NCI-H128 (cell line): ENCODE measurements at regions not wholly inside any gene's neighbourhood (a gene's known extent, or its start where the extent isn't known, plus 50 kb on each side); places are given as distances from the start of the nearest gene placed in this dataset.
"Not testable (repeated sequence)": the region's sequence is repeated elsewhere in the genome, so short reads cannot be mapped to it uniquely, and the experiment has no call there.

Experiments used
- DNase-seq: peaks from one replicate; lab custom pipeline; 2025; ENCODE audit not compliant: unreplicated experiment; lab: John Stamatoyannopoulos, UW

DNA sequence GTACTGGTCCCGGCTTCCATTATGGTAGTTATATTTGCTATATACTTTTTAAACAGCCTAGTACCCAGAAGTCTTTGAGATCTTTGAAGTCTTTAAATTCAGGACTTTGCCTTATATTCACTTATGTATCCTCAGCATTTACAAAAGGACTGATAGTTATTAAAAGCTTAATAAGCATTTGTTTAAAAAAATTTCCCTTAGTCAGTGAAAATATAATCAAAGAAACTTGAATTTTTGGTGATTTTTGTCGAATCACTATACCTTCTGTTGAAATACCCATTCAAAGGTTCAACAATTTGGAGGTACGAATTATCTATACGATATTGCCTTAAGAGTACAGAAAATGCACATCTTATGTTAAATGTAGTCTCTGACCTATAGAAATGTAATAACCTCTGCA lies 721.4 kb downstream of the NSUN3 start:
- no peak for DNase-seq

DNA sequence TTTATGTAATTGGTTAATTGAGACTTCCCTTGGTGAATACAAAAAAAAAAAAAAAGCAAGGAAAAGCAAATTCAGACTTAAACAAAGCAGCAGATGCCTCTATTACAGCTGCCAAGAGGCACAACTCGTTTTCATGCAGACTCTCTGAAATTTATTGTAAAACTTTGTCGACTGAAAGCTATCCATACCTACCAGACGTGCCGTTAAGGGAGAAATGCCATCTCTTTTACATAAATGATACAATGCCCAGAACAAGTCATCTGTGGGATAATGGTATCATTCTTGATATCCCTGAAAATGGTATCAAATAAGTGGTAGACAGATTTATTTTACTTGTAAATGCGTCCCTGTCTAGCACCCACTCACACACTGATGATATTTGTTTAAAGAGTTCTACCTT lies 724.2 kb downstream of the NSUN3 start:
- DNase-seq, result no peak

DNA sequence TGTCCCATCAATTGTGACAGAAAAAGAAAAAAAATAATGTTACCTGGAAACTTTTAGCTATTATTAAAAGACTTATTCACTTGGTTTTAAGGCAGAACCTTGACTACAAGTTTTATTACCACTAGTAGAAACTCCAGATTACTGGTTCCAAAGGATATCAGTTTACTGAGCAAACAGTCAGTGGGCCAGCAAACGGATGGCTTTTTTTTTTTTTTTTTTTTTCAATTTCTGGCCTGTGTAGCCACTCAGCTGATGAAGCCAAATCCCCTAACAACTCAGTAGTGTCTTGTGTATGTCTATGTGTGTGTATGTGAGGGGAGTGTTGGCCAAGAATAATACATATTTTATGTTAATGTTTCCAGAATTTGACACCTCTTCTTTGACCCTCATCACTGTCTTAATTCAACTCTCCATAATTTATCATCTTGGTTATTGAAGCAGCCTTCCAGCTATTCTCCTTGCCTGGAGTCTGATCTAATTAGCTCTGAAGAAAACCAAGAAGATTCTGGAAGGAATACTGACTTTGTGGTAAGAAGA lies 724.9 kb downstream of the NSUN3 start:
- no peak for DNase-seq

DNA sequence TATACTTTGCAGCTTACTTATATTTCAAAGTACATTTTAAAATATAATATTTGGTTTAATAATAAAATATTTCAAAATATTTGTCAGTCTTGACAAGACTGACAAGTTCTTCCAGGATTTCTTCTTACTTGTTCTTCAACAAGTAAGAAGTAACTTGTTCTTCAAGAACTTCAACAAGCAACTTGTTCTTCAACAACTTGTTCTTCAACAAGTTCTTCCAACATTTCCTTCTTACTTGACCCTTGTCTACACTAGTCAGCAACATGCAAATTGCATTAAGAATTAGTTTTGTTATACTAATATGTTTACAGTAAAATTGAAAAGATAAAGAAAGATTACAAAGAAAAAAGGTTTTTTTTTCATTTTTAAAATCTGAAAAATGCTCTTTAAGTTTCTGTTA lies 731.7 kb downstream of the NSUN3 start:
- DNase-seq, result no peak

GRCh38 chr3:94799420-94800060 lies 736.7 kb downstream of the NSUN3 start:
- DNase-seq, result no peak

DNA sequence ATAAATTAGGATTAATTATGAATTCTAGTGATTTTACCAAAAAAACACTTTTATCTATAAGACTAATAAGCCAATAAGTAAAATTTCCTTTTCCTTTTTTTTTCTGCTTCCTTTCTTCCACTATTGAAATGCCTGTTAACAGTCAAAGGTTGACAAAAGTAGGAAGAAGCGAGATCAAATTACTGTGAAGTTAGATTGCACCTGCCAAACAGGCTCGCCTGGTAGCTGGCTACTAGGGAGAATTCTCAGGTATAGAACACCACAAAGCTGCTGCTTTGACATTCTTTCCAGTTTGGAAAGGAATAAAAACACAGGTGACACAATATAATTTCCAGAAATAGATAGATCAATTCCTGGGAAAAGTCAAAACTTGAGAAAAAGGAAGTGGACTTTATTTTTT lies 749.0 kb downstream of the NSUN3 start:
- DNase-seq, result no peak

GRCh38 chr3:94821241-94821640 lies 758.4 kb downstream of the NSUN3 start:
- no peak for DNase-seq

DNA sequence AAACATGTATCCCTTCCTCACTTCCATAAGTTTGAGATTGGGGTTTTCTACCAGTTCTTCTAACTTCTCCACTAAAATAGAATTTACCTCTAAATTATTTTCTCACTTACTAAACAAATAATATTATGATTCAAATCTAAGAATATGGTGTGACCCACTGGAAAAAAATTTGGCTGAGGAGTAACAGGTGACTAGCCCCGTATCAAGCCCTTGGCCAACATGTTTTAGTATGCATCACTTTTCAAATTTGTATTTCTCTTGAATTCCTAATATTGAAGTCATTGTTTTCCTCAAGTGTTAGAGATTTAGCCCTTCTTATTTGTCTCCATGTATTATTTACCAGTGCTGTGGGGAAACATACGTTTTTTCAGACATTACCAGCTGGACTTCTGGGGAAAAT lies 759.4 kb downstream of the NSUN3 start:
- no peak for DNase-seq

DNA sequence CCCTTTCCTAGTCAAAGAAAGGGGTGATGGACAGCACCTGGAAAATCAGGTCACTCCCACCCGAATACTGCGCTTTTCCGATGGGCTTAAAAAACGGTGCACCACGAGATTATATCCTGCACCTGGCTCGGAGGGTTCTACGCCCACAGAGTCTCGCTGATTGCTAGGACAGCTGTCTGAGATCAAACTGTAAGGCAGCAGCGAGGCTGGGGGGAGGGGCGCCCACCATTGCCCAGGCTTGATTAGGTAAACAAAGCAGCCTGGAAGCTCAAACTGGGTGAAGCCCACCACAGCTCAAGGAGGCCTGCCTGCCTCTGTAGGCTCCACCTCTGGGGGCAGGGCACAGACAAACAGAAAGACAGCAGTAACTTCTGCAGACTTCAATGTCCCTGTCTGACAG lies 783.4 kb downstream of the NSUN3 start:
- DNase-seq, result not testable (repeated sequence)

DNA sequence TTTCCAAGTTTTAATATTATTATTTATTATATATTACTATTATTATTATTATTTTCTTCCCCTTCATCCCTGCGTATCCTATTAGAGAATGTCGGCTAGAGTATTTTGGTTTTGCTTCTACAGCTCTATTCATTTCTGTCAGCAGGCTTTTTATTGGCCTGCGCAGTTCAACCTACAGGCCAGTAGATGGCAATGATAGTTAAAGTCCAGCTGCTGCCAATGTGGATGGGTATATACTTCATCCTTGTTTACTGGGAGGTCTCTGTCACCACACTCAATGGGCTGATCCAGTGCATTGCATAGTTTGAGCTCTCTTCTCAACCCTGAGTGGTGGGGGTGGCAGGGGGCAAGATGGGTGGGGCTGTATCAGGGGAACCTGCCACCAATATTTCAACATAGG lies 799.8 kb downstream of the NSUN3 start:
- DNase-seq, result no peak

DNA sequence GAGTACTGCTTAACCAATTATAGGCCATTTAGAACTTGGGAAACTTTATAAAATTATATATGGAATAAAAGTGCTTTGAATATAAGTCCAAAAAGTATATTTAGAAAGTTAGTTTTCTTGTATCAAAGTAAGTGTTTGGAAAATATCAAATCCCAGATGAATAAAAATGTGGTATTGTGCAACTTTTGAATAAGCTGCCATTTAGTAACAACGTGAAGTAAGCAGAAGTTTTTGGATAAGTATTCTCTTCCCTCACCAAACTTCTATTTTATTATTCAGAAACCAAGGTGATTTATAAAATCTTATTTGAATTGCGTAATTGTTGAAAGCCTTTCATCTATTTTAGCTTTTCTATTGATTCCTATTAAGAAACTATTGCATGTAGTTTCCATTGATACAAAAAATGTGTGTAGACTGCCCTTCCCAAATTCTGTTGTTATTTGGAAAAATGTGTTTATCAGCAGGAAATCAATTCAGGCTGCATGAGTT lies 806.2 kb downstream of the NSUN3 start:
- no peak for DNase-seq

- DNase-seq, result no peak
These were observed 810.9 kb downstream of the NSUN3 start for GRCh38 chr3:94873751-94874150.

DNA sequence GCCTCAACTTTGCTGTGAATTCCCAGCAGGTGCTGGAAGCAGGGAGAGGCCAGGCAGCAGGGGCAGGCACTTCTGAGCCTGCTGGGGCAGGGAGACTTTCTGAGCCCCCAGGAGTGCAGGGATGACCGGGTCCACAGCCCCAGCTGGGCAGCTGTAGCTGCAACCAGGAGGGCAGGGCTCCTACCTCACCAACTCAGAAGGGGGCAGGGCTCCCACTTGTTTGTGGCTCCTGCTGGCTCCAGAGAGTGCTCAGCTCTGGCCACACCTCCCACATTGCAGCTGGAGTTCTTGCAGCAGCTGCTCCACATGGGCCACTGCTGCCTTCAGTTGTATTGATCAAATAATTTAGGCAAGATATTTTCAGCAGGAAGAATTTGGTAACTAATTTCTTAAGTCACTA lies 812.3 kb downstream of the NSUN3 start:
- no peak for DNase-seq

DNA sequence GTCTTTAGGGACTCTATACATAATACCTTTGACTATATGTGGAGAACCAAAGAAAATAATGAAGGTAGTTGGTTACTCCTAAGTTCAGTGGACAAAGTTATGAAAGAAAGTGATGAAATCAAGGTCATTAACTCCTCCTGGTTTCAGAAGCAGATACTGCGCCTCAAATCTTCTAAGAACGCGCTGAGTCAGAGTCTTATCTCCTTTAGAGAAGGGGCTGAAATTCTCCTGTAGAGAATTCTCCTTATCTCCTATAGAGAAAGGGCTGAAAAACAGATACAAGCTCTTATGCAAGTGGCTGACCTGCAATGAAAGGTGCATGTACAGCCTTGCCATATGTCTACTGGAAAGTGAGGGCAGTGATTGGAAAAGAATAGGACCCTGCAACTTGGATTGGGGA lies 824.2 kb downstream of the NSUN3 start:
- no peak for DNase-seq

DNA sequence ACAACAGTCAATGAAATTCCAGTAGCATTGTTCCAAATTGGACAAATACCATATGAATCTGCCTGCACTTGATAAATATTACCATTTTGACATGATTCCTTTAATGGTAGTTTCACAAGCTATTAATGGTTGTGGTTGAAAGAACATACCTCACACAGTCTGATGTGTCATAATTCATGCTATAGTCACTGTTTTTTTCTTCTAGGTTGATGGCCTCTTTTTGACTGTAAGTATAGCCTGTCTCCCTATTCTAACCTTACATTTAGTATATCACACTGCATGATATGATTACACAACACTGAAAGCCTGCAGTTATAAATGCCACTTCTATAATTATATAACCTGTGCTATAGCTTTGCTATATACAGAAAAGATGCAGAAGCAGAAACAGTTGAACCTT lies 834.1 kb downstream of the NSUN3 start:
- no peak for DNase-seq

GRCh38 chr3:94904156-94904674 lies 841.4 kb downstream of the NSUN3 start:
- DNase-seq, result no peak

DNA sequence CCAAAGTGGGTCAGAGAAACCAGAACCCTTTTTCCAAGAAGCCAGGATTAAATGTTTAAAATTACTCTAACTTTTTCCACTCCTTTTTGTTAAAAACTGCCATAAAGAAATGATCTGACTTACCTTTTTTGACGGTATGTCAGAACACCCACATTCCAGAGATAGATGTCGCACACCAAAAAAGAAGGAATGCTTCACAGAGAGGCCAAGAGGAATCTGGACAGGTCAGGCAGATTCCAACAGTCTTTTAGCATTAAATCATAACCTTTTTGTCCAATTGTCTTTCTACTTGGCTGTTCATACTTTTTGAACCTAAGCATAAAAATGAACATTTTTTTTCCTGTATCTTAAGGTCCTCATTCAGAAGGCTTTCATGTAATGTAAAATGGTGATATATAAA lies 846.9 kb downstream of the NSUN3 start:
- no peak for DNase-seq

DNA sequence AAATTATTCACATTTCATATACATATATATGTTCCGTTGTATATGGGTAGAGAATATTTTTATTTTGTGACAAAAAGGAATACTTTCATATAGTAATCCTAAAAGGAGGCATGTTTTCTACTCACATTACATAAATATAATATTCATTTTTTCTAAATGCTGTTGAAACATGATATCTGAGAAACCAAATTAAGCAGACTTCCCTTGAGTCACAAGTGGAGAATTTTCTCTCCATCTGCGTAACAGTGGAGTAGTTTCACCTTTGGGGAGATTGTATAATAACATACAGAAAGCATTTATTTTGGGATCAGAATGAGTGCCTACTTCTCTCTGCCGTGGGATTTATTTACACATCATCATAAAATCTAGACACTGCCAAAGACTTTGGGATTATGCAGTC lies 849.8 kb downstream of the NSUN3 start:
- DNase-seq, result no peak

DNA sequence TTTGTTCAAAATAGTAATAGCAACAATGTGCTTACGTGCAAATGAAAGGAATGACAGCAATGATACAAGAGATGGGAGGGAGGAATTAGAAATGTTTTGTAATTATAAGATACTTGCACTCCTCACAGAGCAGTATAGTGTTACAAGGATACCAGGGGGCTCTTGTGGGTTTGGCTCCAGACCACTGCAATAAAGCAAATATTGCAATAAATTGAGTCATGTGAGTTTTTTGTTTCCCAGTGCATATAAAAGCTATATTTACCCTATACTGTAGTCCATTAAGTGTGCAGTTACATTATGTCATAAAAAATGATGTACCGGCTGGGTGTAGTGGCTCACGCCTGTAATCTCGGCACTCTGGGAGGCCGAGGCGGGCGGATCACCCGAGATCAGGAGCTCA lies 864.3 kb downstream of the NSUN3 start:
- DNase-seq, result no peak

DNA sequence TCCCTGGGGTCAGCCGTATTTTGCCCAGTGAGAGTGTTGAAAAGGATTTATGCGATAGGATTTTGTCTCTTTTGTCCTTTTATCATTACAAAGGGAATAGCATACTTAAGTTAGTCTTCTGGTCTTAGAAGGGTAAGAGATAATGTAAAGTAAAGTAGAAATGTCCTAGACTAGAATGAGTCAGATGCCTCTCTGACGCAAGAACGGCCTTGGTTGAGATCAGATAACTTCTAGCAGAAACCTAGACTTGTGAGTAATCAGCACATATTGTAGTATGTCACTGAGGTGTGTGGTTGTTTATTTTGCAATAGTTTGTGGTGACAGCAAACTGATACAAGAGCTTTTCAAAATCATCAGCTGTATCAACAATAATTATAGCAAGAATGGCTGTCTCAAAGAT lies 866.1 kb downstream of the NSUN3 start:
- no peak for DNase-seq

- DNase-seq, result no peak
These were observed 873.1 kb downstream of the NSUN3 start for GRCh38 chr3:94935738-94936580.

DNA sequence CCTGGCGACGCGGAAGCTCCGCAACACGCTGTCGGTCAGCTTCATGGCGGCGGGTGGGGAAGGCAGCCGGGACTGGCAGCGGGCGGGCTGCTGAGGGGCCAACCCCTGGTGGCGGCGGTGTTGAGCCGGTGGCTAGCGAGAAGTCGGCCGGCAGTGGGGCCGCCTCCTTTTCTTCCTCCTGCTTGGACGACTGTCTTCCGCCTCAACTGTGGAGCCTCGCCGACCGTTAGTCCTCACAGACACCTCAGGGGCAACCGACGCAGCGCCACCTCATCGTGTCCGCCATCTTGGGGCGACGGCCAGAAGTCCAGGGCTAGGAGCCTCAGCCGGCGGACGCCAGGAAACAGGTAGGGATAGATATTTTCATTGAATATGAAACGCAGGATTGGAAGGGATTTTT lies 875.1 kb downstream of the NSUN3 start:
- no peak for DNase-seq
